ENCODE measurements at regions not wholly inside any gene's neighbourhood (a gene's known extent, or its start where the extent isn't known, plus 50 kb on each side); places are given as distances from the start of the nearest gene placed in this dataset.

DNA sequence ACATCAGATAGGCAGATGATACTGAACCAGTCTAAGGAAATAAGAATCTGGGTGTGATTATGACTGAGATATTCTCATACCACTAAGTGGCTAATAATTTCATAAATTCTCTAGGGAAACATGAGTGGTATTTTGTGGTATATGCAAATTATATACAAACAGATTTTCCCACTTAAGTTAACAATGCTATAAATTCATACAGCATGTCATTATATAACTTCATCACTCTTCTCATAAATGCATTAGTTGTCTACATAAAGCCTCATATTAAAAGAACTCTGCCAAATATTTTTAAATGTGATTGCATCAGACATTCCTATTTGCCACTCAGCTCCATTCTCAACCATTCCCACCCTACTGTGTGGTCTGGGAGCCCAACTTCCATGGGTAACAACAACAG is 226.5 kb downstream of the TLE1 start:
- Histone ChIP-seq H2AFZ (ENCODE audit: control insufficient read depth, low read length) (no peak overlapping the region), H4K20me1 (ENCODE audit: control insufficient read depth, extremely low read depth, insufficient read depth, low read length) (no peaks in the 10 kb centered on the region), H3K9me3 (ENCODE audit: control insufficient read depth, low read depth, low read length) (no peaks in the 10 kb centered on the region), H3K4me2 (ENCODE audit: control insufficient read depth, extremely low read depth, insufficient read depth, low read depth, low read length) (no peak overlapping the region), H3K27ac (ENCODE audit: control insufficient read depth, insufficient read depth, low read length) (no peak overlapping the region), H3K4me1 (ENCODE audit: control insufficient read depth, extremely low read depth, insufficient read depth, low read length) (no peaks in the 10 kb centered on the region), H3K9me1 (ENCODE audit: control insufficient read depth, extremely low read depth, insufficient read depth, low read length) (no peaks in the 10 kb centered on the region), H3K27me3 (ENCODE audit: control insufficient read depth, extremely low read depth, insufficient read depth, low read length) (no peaks in the 10 kb centered on the region), H3K79me2 (ENCODE audit: control insufficient read depth, insufficient read depth, low read length) (no peaks in the 10 kb centered on the region), H3K36me3 (ENCODE audit: control insufficient read depth in 2 of 2, extremely low read depth in 1 of 2, insufficient read depth in 2 of 2, low read length in 2 of 2) (no peaks in the 10 kb centered on the region), H3K4me3 (ENCODE audit: control insufficient read depth in 2 of 3, extremely low read depth in 1 of 3, insufficient read depth in 2 of 3, low read depth in 1 of 3, low read length in 3 of 3) (no peak overlapping the region), H3K9ac (ENCODE audit: control insufficient read depth, extremely low read depth, insufficient read depth, low read length) (no peak overlapping the region)
- TF ChIP-seq CTCF (optimal IDR thresholded peaks at IDR 0.05 in 1 of 3, IDR thresholded peaks at IDR 0.05 in 1 of 3, conservative IDR thresholded peaks at IDR 0.05 in 1 of 3; ENCODE audit: extremely low read depth in 1 of 3, insufficient read depth in 2 of 3, low read length in 3 of 3) (no peak), EZH2 (IDR thresholded peaks at IDR 0.05; ENCODE audit: low read length) (no peak)
- dilution Hi-C loops (cut with MboI; ENCODE audit: extremely low pct_ligation_motif_present, low sequenced_read_pairs), result no loop called here
- FAIRE-seq, result no peak
- DNase-seq (ENCODE audit: low read depth, low spot score), result no peak

GRCh38 chr9:81461196-81461595 is 228.2 kb downstream of the TLE1 start:
- Histone ChIP-seq H3K9me1 (ENCODE audit: control insufficient read depth, extremely low read depth, insufficient read depth, low read length) (no peaks in the 10 kb centered on the region), H3K4me3 (ENCODE audit: control insufficient read depth in 2 of 3, extremely low read depth in 1 of 3, insufficient read depth in 2 of 3, low read depth in 1 of 3, low read length in 3 of 3) (no peak overlapping the region), H3K27ac (ENCODE audit: control insufficient read depth, insufficient read depth, low read length) (no peak overlapping the region), H3K9ac (ENCODE audit: control insufficient read depth, extremely low read depth, insufficient read depth, low read length) (no peak overlapping the region), H3K36me3 (ENCODE audit: control insufficient read depth in 2 of 2, extremely low read depth in 1 of 2, insufficient read depth in 2 of 2, low read length in 2 of 2) (no peaks in the 10 kb centered on the region), H3K9me3 (ENCODE audit: control insufficient read depth, low read depth, low read length) (no peaks in the 10 kb centered on the region), H3K27me3 (ENCODE audit: control insufficient read depth, extremely low read depth, insufficient read depth, low read length) (no peaks in the 10 kb centered on the region), H3K4me1 (ENCODE audit: control insufficient read depth, extremely low read depth, insufficient read depth, low read length) (no peaks in the 10 kb centered on the region), H3K79me2 (ENCODE audit: control insufficient read depth, insufficient read depth, low read length) (no peaks in the 10 kb centered on the region), H2AFZ (ENCODE audit: control insufficient read depth, low read length) (no peak overlapping the region), H3K4me2 (ENCODE audit: control insufficient read depth, extremely low read depth, insufficient read depth, low read depth, low read length) (no peak overlapping the region), H4K20me1 (ENCODE audit: control insufficient read depth, extremely low read depth, insufficient read depth, low read length) (no peaks in the 10 kb centered on the region)
- dilution Hi-C loops (cut with MboI; ENCODE audit: extremely low pct_ligation_motif_present, low sequenced_read_pairs), result no loop called here
- DNase-seq (ENCODE audit: low read depth, low spot score) (no peak), FAIRE-seq (no peak)
- TF ChIP-seq EZH2 (IDR thresholded peaks at IDR 0.05; ENCODE audit: low read length), result no peak
- TF ChIP-seq CTCF (optimal IDR thresholded peaks at IDR 0.05 in 1 of 3, IDR thresholded peaks at IDR 0.05 in 1 of 3, conservative IDR thresholded peaks at IDR 0.05 in 1 of 3; ENCODE audit: extremely low read depth in 1 of 3, insufficient read depth in 2 of 3, low read length in 3 of 3), result no peak
